Ishikawa (cell line): ENCODE measurements at regions not wholly inside any gene's neighbourhood (a gene's known extent, or its start where the extent isn't known, plus 50 kb on each side); places are given as distances from the start of the nearest gene placed in this dataset.

Experiments
- EGR1 ChIP-seq: IDR thresholded peaks from 2 replicates; pipeline ENCODE4 v1.6.1; 2012
- EP300 ChIP-seq: IDR thresholded peaks from 2 replicates; pipeline ENCODE4 v1.6.1; 2012; ENCODE audit warnings: borderline replicate concordance
- RAD21 ChIP-seq: IDR thresholded peaks from 2 replicates; pipeline ENCODE4 v1.6.1; 2012; ENCODE audit warnings: low read depth
- ZBTB7A ChIP-seq: IDR thresholded peaks from 2 replicates; pipeline ENCODE4 v1.6.1; 2012; ENCODE audit warnings: low read depth
- TF ChIP-seq, protein P1 (sequence below): IDR thresholded peaks from 2 replicates; pipeline ENCODE4 v1.6.1; 2012
- TF ChIP-seq, protein P2 (sequence below): IDR thresholded peaks from 2 replicates; pipeline ENCODE4 v1.6.1; 2012; ENCODE audit warnings: low read depth, mild to moderate bottlenecking

DNA sequence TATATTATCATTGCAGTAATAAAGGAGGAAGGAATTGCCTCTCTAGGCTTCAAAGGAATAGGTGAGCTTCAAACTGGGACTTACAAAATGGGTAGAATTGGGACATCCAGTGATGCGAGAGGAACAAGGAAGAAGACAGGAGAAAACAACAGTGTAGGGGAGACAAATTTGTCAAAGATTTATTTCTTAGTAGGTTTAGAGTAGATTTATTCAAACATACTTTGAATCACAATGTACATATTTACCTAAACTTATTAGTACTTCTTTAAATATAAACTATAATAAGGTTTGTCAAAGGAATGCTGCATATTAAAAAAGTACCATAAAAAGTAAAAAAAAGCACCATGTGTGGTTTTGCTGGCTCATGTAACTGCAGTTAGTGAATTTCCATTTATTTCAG is 161.4 kb upstream of the CDH2 start:
- no peak for TF ChIP-seq EGR1
- TF ChIP-seq, protein P1, sequence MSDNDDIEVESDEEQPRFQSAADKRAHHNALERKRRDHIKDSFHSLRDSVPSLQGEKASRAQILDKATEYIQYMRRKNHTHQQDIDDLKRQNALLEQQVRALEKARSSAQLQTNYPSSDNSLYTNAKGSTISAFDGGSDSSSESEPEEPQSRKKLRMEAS, result no peak
- TF ChIP-seq, protein P2, sequence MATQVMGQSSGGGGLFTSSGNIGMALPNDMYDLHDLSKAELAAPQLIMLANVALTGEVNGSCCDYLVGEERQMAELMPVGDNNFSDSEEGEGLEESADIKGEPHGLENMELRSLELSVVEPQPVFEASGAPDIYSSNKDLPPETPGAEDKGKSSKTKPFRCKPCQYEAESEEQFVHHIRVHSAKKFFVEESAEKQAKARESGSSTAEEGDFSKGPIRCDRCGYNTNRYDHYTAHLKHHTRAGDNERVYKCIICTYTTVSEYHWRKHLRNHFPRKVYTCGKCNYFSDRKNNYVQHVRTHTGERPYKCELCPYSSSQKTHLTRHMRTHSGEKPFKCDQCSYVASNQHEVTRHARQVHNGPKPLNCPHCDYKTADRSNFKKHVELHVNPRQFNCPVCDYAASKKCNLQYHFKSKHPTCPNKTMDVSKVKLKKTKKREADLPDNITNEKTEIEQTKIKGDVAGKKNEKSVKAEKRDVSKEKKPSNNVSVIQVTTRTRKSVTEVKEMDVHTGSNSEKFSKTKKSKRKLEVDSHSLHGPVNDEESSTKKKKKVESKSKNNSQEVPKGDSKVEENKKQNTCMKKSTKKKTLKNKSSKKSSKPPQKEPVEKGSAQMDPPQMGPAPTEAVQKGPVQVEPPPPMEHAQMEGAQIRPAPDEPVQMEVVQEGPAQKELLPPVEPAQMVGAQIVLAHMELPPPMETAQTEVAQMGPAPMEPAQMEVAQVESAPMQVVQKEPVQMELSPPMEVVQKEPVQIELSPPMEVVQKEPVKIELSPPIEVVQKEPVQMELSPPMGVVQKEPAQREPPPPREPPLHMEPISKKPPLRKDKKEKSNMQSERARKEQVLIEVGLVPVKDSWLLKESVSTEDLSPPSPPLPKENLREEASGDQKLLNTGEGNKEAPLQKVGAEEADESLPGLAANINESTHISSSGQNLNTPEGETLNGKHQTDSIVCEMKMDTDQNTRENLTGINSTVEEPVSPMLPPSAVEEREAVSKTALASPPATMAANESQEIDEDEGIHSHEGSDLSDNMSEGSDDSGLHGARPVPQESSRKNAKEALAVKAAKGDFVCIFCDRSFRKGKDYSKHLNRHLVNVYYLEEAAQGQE, result no peak
- no peak for TF ChIP-seq ZBTB7A
- TF ChIP-seq RAD21, result no peak
- no peak for TF ChIP-seq EP300
